CD14-positive monocyte (primary cell): ENCODE measurements at regions not wholly inside any gene's neighbourhood (a gene's known extent, or its start where the extent isn't known, plus 50 kb on each side); places are given as distances from the start of the nearest gene placed in this dataset.

Experiments used
- DNase-seq, 3 donors: peaks; one replicate each; pipeline ENCODE4 v3.0.0-alpha.2; 2011 to 2022
- H2AFZ ChIP-seq: 2 replicates; pipeline ENCODE4 v1.6.0; 2012; ENCODE audit warnings: mild to moderate bottlenecking, low read depth, low read length, inconsistent platforms; ENCODE audit not compliant: insufficient read depth, poor library complexity, severe bottlenecking
- H3K27ac ChIP-seq, 2 donors: 1 replicate in 1 of 2; 2 replicates in 1 of 2; pipeline ENCODE4 v1.5.1; 2012 to 2013; ENCODE audit warnings: low read length in 2 of 2, control low read depth in 1 of 2, inconsistent platforms in 1 of 2, low read depth in 1 of 2, mild to moderate bottlenecking in 1 of 2
- H3K27me3 ChIP-seq, 2 donors: one replicate each; pipeline versions ENCODE4 v1.6.0 to v1.6.1; 2011 to 2013; ENCODE audit warnings: low read length in 2 of 2; ENCODE audit not compliant: control insufficient read depth in 2 of 2, insufficient read depth in 2 of 2
- H3K36me3 ChIP-seq, 2 donors: replicated peaks in 1 of 2; 1 replicate in 1 of 2; 2 replicates in 1 of 2; pipeline versions ENCODE4 v1.5.1 to v1.6.1; 2012 to 2013; ENCODE audit warnings: low read length in 2 of 2, control low read depth in 1 of 2, inconsistent platforms in 1 of 2, mild to moderate bottlenecking in 1 of 2; ENCODE audit not compliant: insufficient read depth in 2 of 2, control insufficient read depth in 1 of 2
- H3K4me1 ChIP-seq, 2 donors: 1 replicate in 1 of 2; 2 replicates in 1 of 2; pipeline versions ENCODE4 v1.5.1 to v1.6.1; 2012 to 2013; ENCODE audit warnings: low read length in 2 of 2, control low read depth in 1 of 2, inconsistent platforms in 1 of 2, mild to moderate bottlenecking in 1 of 2, moderate library complexity in 1 of 2; ENCODE audit not compliant: insufficient read depth in 2 of 2, control insufficient read depth in 1 of 2
- H3K4me2 ChIP-seq: replicated peaks from 2 replicates; pipeline ENCODE3; 2012; ENCODE audit warnings: low read length, moderate library complexity, mild to moderate bottlenecking; ENCODE audit not compliant: poor library complexity, severe bottlenecking; ENCODE audit errors: extremely low read depth
- H3K4me3 ChIP-seq, 3 experiments: fragments of 200-600 bp in 1 of 3; sonication (generic) in 1 of 3; replicated peaks in 1 of 3; 1 replicate in 2 of 3; 2 replicates in 1 of 3; pipeline ENCODE4 v1.5.1; 2011 to 2013; ENCODE audit warnings: low read length in 3 of 3, mild to moderate bottlenecking in 3 of 3, control low read depth in 2 of 3, low read depth in 2 of 3, inconsistent platforms in 1 of 3, moderate library complexity in 1 of 3
- H3K79me2 ChIP-seq: 2 replicates; pipeline ENCODE4 v1.6.0; 2012; ENCODE audit warnings: mild to moderate bottlenecking, control low read depth, inconsistent platforms, low read length, moderate library complexity; ENCODE audit not compliant: insufficient read depth
- H3K9ac ChIP-seq: 2 replicates; pipeline ENCODE4 v1.6.0; 2017; ENCODE audit warnings: low read length, mild to moderate bottlenecking; ENCODE audit not compliant: insufficient read depth, poor library complexity, severe bottlenecking
- H3K9me3 ChIP-seq, 2 donors: replicated peaks in 1 of 2; 1 replicate in 1 of 2; 2 replicates in 1 of 2; pipeline versions ENCODE4 v1.5.1 to v1.6.1; 2012 to 2013; ENCODE audit warnings: low read length in 2 of 2, control low read depth in 1 of 2; ENCODE audit not compliant: control insufficient read depth in 1 of 2, insufficient read depth in 1 of 2
- H4K20me1 ChIP-seq: 2 replicates; pipeline ENCODE4 v1.6.0; 2012; ENCODE audit warnings: mild to moderate bottlenecking, low read length, control low read depth, moderate library complexity; ENCODE audit not compliant: insufficient read depth
- H3K27ac Mint-ChIP-seq, 7 donors: one replicate each; pipeline ENCODE4 v1.8.0; 2020; ENCODE audit warnings: mild to moderate bottlenecking in 7 of 7, mixed read lengths in 7 of 7, moderate library complexity in 6 of 7, inconsistent platforms in 2 of 7
- H3K27me3 Mint-ChIP-seq, 3 donors: one replicate each; pipeline ENCODE4 v1.8.0; 2021 to 2022; ENCODE audit warnings: low read depth in 3 of 3, mild to moderate bottlenecking in 3 of 3, mixed read lengths in 3 of 3, moderate library complexity in 3 of 3, inconsistent platforms in 1 of 3
- H3K36me3 Mint-ChIP-seq, 2 donors: one replicate each; pipeline ENCODE4 v1.8.0; 2020; ENCODE audit warnings: mixed read lengths in 2 of 2, inconsistent platforms in 1 of 2, mild to moderate bottlenecking in 1 of 2
- H3K4me1 Mint-ChIP-seq: one replicate; pipeline ENCODE4 v1.8.0; 2020; ENCODE audit warnings: mild to moderate bottlenecking, mixed read lengths
- H3K4me3 Mint-ChIP-seq, 2 donors: one replicate each; pipeline ENCODE4 v1.8.0; 2020; ENCODE audit warnings: mild to moderate bottlenecking in 2 of 2, mixed read lengths in 2 of 2, moderate library complexity in 1 of 2
- H3K9me3 Mint-ChIP-seq, 7 donors: one replicate each; pipeline ENCODE4 v1.8.0; 2020 to 2022; ENCODE audit warnings: mixed read lengths in 7 of 7, mild to moderate bottlenecking in 6 of 7, moderate library complexity in 6 of 7, inconsistent platforms in 2 of 7
- CTCF ChIP-seq: fragments of 200-600 bp; IDR thresholded peaks from one replicate; pipeline ENCODE4 v1.8.0; 2022; ENCODE audit warnings: antibody characterized with exemption, mild to moderate bottlenecking
- WGBS: methylation state at CpG from one replicate; pipeline ENCODE4 v1.1.5; 2013; ENCODE audit warnings: missing lambda C conversion rate; ENCODE audit not compliant: insufficient coverage; 5-methylcytosine and 5-hydroxymethylcytosine counted together
- intact Hi-C, 2 donors: fragments of 100-400 bp; cut with micrococcal nuclease; formaldehyde crosslinking; loops; one replicate each; pipeline versions ENCODE4 v1.15.0 to v1.15.1; 2023

GRCh38 chr14:26187996-26188620, 409.7 kb downstream of the NOVA1 start:
- no peaks in the 10 kb centered on the region for H3K9me3 ChIP-seq
- H3K36me3 Mint-ChIP-seq = no peaks in the 10 kb centered on the region
- peaks cover 9 to 11% of the 10 kb centered on the region in 2 donors for H3K27me3 ChIP-seq
- no peak overlapping the region for H3K4me3 Mint-ChIP-seq
- DNase-seq = no peak
- no peaks in the 10 kb centered on the region for H3K4me1 ChIP-seq
- peaks cover 6 to 7% (median 6%) of the 10 kb centered on the region in 3 donors for H3K27me3 Mint-ChIP-seq
- no peaks in the 10 kb centered on the region for H3K36me3 ChIP-seq
- intact Hi-C loops = no loop called here
- H3K4me1 Mint-ChIP-seq = no peaks in the 10 kb centered on the region
- H2AFZ ChIP-seq = no peak overlapping the region
- H3K9ac ChIP-seq = no peak overlapping the region
- no peak overlapping the region for H3K4me2 ChIP-seq
- no CpG with 5 or more reads among the region's 2 CpGs for WGBS
- no peaks in the 10 kb centered on the region for H4K20me1 ChIP-seq
- peaks cover 0 to 4% (median 0%) of the 10 kb centered on the region in 7 donors for H3K9me3 Mint-ChIP-seq
- H3K4me3 ChIP-seq = no peak overlapping the region
- no peak overlapping the region for H3K27ac ChIP-seq
- no peaks in the 10 kb centered on the region for H3K79me2 ChIP-seq
- no peak overlapping the region for H3K27ac Mint-ChIP-seq
- TF ChIP-seq CTCF = no peak

GRCh38 chr14:26180221-26180620, 417.6 kb downstream of the NOVA1 start:
- H3K4me3 ChIP-seq = no peak overlapping the region
- no peak for TF ChIP-seq CTCF
- H3K4me2 ChIP-seq = no peak overlapping the region
- no peaks in the 10 kb centered on the region for H3K4me1 Mint-ChIP-seq
- H3K9ac ChIP-seq = no peak overlapping the region
- H4K20me1 ChIP-seq = no peaks in the 10 kb centered on the region
- no peaks in the 10 kb centered on the region for H3K36me3 ChIP-seq
- DNase-seq = no peak
- intact Hi-C loops = no loop called here
- H3K9me3 ChIP-seq = no peaks in the 10 kb centered on the region
- no peaks in the 10 kb centered on the region for H3K9me3 Mint-ChIP-seq
- H3K4me3 Mint-ChIP-seq = no peak overlapping the region
- no peak overlapping the region for H3K27ac Mint-ChIP-seq
- no peak overlapping the region for H2AFZ ChIP-seq
- peaks cover 0 to 6% (median 0%) of the 10 kb centered on the region in 3 donors for H3K27me3 Mint-ChIP-seq
- no peaks in the 10 kb centered on the region for H3K79me2 ChIP-seq
- peaks cover 0 to 2% of the 10 kb centered on the region in 2 donors for H3K27me3 ChIP-seq
- no peaks in the 10 kb centered on the region for H3K36me3 Mint-ChIP-seq
- no peak overlapping the region for H3K27ac ChIP-seq
- H3K4me1 ChIP-seq = no peaks in the 10 kb centered on the region
- 36% methylated on average over 1 of the region's 2 CpGs for WGBS
